ENCODE measurements at regions not wholly inside any gene's neighbourhood (a gene's known extent, or its start where the extent isn't known, plus 50 kb on each side); places are given as distances from the start of the nearest gene placed in this dataset.

DNA sequence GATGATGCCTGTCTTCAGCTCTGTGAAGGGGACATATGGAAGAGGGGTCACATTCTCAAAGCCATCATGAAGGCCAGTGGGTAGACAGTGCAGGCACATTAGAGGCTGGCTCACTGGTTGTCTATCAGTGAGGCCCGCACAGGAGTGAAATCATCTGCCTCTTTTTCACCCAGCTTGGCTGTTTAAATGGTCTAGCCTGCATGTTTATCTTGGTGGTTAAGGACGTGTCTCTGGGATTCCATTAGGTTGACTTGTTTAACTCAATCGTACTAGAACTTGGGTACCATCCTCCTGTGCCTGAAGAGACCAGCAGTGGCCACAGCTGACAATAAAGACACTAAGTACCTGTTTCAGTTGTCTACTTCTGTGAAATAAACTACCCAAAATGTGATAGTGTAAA, 219.3 kb downstream of the PLPP3 start:
- TF ChIP-seq, protein P1, sequence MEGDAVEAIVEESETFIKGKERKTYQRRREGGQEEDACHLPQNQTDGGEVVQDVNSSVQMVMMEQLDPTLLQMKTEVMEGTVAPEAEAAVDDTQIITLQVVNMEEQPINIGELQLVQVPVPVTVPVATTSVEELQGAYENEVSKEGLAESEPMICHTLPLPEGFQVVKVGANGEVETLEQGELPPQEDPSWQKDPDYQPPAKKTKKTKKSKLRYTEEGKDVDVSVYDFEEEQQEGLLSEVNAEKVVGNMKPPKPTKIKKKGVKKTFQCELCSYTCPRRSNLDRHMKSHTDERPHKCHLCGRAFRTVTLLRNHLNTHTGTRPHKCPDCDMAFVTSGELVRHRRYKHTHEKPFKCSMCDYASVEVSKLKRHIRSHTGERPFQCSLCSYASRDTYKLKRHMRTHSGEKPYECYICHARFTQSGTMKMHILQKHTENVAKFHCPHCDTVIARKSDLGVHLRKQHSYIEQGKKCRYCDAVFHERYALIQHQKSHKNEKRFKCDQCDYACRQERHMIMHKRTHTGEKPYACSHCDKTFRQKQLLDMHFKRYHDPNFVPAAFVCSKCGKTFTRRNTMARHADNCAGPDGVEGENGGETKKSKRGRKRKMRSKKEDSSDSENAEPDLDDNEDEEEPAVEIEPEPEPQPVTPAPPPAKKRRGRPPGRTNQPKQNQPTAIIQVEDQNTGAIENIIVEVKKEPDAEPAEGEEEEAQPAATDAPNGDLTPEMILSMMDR (IDR thresholded peaks at IDR 0.05) = no peak
- no peak for TF ChIP-seq POLR2A (IDR thresholded peaks at IDR 0.05)

Data from prostate gland (tissue), 2 donors.